Esophagus (tissue), 2 donors: ENCODE measurements at regions not wholly inside any gene's neighbourhood (a gene's known extent, or its start where the extent isn't known, plus 50 kb on each side); places are given as distances from the start of the nearest gene placed in this dataset.

Source experiments
- H3K27ac ChIP-seq, 2 donors: one replicate each; pipeline ENCODE4 v1.5.1; 2013; ENCODE audit warnings: low read depth in 2 of 2, mild to moderate bottlenecking in 2 of 2, inconsistent platforms in 1 of 2, low read length in 1 of 2, moderate library complexity in 1 of 2
- H3K27me3 ChIP-seq, 2 donors: one replicate each; pipeline ENCODE4 v1.6.1; 2013; ENCODE audit warnings: low read length in 2 of 2, control low read depth in 1 of 2, mild to moderate bottlenecking in 1 of 2; ENCODE audit not compliant: insufficient read depth in 2 of 2, control insufficient read depth in 1 of 2
- H3K36me3 ChIP-seq, 2 donors: one replicate each; pipeline ENCODE4 v1.6.1; 2013; ENCODE audit warnings: low read length in 1 of 2; ENCODE audit not compliant: control insufficient read depth in 2 of 2, insufficient read depth in 2 of 2
- H3K4me1 ChIP-seq, 2 donors: one replicate each; pipeline ENCODE4 v1.6.1; 2013; ENCODE audit warnings: low read length in 1 of 2; ENCODE audit not compliant: control insufficient read depth in 2 of 2, insufficient read depth in 2 of 2
- H3K4me3 ChIP-seq, 2 donors: one replicate each; pipeline ENCODE4 v1.5.1; 2013; ENCODE audit warnings: low read length in 2 of 2, mild to moderate bottlenecking in 2 of 2, low read depth in 1 of 2, moderate library complexity in 1 of 2
- H3K9me3 ChIP-seq, 2 donors: one replicate each; pipeline ENCODE4 v1.6.1; 2013; ENCODE audit warnings: mild to moderate bottlenecking in 2 of 2, low read depth in 1 of 2, low read length in 1 of 2, moderate library complexity in 1 of 2; ENCODE audit not compliant: control insufficient read depth in 2 of 2, insufficient read depth in 1 of 2
- WGBS, 2 donors: extraction: QIAGEN DNeasy Blood & Tissue Kit; methylation state at CpG; one replicate each; pipeline ENCODE4 v1.1.7; 2013; 5-methylcytosine and 5-hydroxymethylcytosine counted together
- donor health status: healthy with polysubstance abuse.
- donor health status: Bipolar disorder and iron deficiency.

- no peaks in the 10 kb centered on the region for H3K27me3 ChIP-seq
- H3K36me3 ChIP-seq = no peaks in the 10 kb centered on the region
- H3K9me3 ChIP-seq = no peaks in the 10 kb centered on the region
- no peak overlapping the region for H3K4me3 ChIP-seq
- no peaks in the 10 kb centered on the region for H3K4me1 ChIP-seq
- no peak overlapping the region for H3K27ac ChIP-seq
- WGBS, 2 donors = 65 to 70% methylated on average over 2 of the region's 2 CpGs
These were observed 846.6 kb downstream of the NR2F1-AS1 start for GRCh38 chr5:92734211-92734940.

- H3K4me3 ChIP-seq = no peak overlapping the region
- H3K27me3 ChIP-seq = no peaks in the 10 kb centered on the region
- H3K4me1 ChIP-seq = no peaks in the 10 kb centered on the region
- H3K36me3 ChIP-seq = no peaks in the 10 kb centered on the region
- no peak overlapping the region for H3K27ac ChIP-seq
- no peaks in the 10 kb centered on the region for H3K9me3 ChIP-seq
- 61 to 63% methylated on average over 1 of the region's 1 CpG for WGBS, 2 donors
These were observed 850.5 kb downstream of the NR2F1-AS1 start for GRCh38 chr5:92730486-92730885.

GRCh38 chr5:92729088-92729487 lies 851.9 kb downstream of the NR2F1-AS1 start:
- Histone ChIP-seq H3K27me3 (no peaks in the 10 kb centered on the region), H3K4me3 (no peak overlapping the region), H3K9me3 (no peaks in the 10 kb centered on the region), H3K4me1 (no peaks in the 10 kb centered on the region), H3K27ac (no peak overlapping the region), H3K36me3 (no peaks in the 10 kb centered on the region)
- WGBS, 2 donors = 89 to 92% methylated on average over 5 of the region's 5 CpGs

- WGBS, 2 donors = 53 to 61% methylated on average over 5 of the region's 5 CpGs
- Histone ChIP-seq H3K27me3 (no peaks in the 10 kb centered on the region), H3K4me3 (no peak overlapping the region), H3K4me1 (no peaks in the 10 kb centered on the region), H3K9me3 (no peaks in the 10 kb centered on the region), H3K36me3 (no peaks in the 10 kb centered on the region), H3K27ac (no peak overlapping the region)
These were observed 865.0 kb downstream of the NR2F1-AS1 start for GRCh38 chr5:92715946-92716520.

- no peaks in the 10 kb centered on the region for H3K4me1 ChIP-seq
- no peak overlapping the region for H3K27ac ChIP-seq
- no peak overlapping the region for H3K4me3 ChIP-seq
- no peaks in the 10 kb centered on the region for H3K27me3 ChIP-seq
- 53 to 81% methylated on average over 1 of the region's 1 CpG for WGBS, 2 donors
- H3K9me3 ChIP-seq = no peaks in the 10 kb centered on the region
- no peaks in the 10 kb centered on the region for H3K36me3 ChIP-seq
These were observed 867.2 kb downstream of the NR2F1-AS1 start for GRCh38 chr5:92713826-92714225.

- WGBS, 2 donors = 58 to 59% methylated on average over 8 of the region's 8 CpGs
- Histone ChIP-seq H3K36me3 (no peaks in the 10 kb centered on the region), H3K9me3 (no peaks in the 10 kb centered on the region)
These were observed 867.7 kb downstream of the NR2F1-AS1 start for GRCh38 chr5:92713335-92713743.

GRCh38 chr5:92711956-92712355 lies 869.1 kb downstream of the NR2F1-AS1 start:
- H3K9me3 ChIP-seq = no peaks in the 10 kb centered on the region
- no peaks in the 10 kb centered on the region for H3K4me1 ChIP-seq
- H3K27ac ChIP-seq = no peak overlapping the region
- WGBS, 2 donors = 82 to 83% methylated on average over 4 of the region's 4 CpGs
- H3K36me3 ChIP-seq = no peaks in the 10 kb centered on the region
- no peak overlapping the region for H3K4me3 ChIP-seq
- no peaks in the 10 kb centered on the region for H3K27me3 ChIP-seq

More at GRCh38 chr5:92713335-92713743, 867.7 kb downstream of the NR2F1-AS1 start:
- Histone ChIP-seq H3K4me3 (no peak overlapping the region), H3K4me1 (no peaks in the 10 kb centered on the region), H3K27ac (no peak overlapping the region), H3K27me3 (no peaks in the 10 kb centered on the region)

- Histone ChIP-seq H3K9me3 (no peaks in the 10 kb centered on the region), H3K36me3 (no peaks in the 10 kb centered on the region), H3K27ac (no peak overlapping the region), H3K4me1 (no peaks in the 10 kb centered on the region), H3K4me3 (no peak overlapping the region), H3K27me3 (no peaks in the 10 kb centered on the region)
These were observed 876.4 kb downstream of the NR2F1-AS1 start for GRCh38 chr5:92704590-92704989.

- Histone ChIP-seq H3K4me3 (no peak overlapping the region), H3K27me3 (no peaks in the 10 kb centered on the region), H3K9me3 (no peaks in the 10 kb centered on the region), H3K27ac (no peak overlapping the region), H3K36me3 (no peaks in the 10 kb centered on the region), H3K4me1 (no peaks in the 10 kb centered on the region)
- whole genome bisulfite sequencing, 2 donors = 82 to 85% methylated on average over 1 of the region's 1 CpG
These were observed 877.0 kb downstream of the NR2F1-AS1 start for GRCh38 chr5:92703976-92704375.
